ENCODE measurements at regions not wholly inside any gene's neighbourhood (a gene's known extent, or its start where the extent isn't known, plus 50 kb on each side); places are given as distances from the start of the nearest gene placed in this dataset.

DNA sequence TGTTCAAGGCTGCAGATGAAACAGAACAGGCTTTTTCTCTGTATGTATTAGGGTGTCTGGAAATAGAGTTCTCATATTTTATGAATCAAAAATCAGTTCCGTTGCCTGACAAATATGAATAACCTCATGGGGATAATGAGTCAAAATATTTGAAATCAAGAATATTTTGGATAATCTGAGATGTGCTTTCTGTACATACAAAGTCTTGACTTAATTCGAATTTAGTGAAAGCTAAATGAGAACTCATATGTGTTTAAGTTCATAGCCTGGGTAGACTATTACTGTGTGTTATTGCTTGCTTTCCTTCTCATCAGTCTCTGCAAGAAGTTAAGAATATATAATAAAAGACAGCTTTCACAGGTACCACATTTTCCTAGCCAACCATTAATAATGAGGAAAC lies 689.0 kb downstream of the REEP3 start:
- TF ChIP-seq, protein P1, sequence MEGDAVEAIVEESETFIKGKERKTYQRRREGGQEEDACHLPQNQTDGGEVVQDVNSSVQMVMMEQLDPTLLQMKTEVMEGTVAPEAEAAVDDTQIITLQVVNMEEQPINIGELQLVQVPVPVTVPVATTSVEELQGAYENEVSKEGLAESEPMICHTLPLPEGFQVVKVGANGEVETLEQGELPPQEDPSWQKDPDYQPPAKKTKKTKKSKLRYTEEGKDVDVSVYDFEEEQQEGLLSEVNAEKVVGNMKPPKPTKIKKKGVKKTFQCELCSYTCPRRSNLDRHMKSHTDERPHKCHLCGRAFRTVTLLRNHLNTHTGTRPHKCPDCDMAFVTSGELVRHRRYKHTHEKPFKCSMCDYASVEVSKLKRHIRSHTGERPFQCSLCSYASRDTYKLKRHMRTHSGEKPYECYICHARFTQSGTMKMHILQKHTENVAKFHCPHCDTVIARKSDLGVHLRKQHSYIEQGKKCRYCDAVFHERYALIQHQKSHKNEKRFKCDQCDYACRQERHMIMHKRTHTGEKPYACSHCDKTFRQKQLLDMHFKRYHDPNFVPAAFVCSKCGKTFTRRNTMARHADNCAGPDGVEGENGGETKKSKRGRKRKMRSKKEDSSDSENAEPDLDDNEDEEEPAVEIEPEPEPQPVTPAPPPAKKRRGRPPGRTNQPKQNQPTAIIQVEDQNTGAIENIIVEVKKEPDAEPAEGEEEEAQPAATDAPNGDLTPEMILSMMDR (IDR thresholded peaks at IDR 0.05), result no peak
- TF ChIP-seq POLR2A (IDR thresholded peaks at IDR 0.05), result no peak

All from esophagus squamous epithelium (tissue), 4 donors.